GM12873 (cell line): ENCODE measurements at regions not wholly inside any gene's neighbourhood (a gene's known extent, or its start where the extent isn't known, plus 50 kb on each side); places are given as distances from the start of the nearest gene placed in this dataset.

Experiments used
- TF ChIP-seq, protein P1 (sequence below): IDR thresholded peaks from 2 replicates; pipeline ENCODE4 v1.5.1; 2012; ENCODE audit warnings: low read depth, mild to moderate bottlenecking, moderate library complexity, low read length, control low read depth; ENCODE audit not compliant: insufficient read depth; ENCODE audit errors: missing control alignments

DNA sequence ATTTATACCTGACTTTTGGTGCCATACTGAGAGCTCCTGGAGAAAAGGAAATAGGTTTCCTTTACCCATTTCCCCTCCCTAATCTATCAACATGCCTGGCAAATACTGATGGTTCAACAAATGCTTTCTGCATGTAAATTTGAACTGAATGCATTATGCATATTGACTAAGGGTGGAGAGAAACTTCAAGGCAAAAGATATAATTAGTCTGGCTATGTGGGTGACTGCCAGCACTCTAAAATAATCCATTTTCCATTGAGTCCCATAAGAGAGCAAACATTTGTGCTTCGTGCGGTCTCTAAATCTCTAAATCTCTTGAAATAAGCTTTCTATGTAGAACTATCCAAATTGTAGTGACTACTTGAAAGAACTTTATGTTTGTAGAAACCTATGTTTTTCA is 451.3 kb upstream of the LMCD1 start:
- TF ChIP-seq, protein P1, sequence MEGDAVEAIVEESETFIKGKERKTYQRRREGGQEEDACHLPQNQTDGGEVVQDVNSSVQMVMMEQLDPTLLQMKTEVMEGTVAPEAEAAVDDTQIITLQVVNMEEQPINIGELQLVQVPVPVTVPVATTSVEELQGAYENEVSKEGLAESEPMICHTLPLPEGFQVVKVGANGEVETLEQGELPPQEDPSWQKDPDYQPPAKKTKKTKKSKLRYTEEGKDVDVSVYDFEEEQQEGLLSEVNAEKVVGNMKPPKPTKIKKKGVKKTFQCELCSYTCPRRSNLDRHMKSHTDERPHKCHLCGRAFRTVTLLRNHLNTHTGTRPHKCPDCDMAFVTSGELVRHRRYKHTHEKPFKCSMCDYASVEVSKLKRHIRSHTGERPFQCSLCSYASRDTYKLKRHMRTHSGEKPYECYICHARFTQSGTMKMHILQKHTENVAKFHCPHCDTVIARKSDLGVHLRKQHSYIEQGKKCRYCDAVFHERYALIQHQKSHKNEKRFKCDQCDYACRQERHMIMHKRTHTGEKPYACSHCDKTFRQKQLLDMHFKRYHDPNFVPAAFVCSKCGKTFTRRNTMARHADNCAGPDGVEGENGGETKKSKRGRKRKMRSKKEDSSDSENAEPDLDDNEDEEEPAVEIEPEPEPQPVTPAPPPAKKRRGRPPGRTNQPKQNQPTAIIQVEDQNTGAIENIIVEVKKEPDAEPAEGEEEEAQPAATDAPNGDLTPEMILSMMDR: no peak

DNA sequence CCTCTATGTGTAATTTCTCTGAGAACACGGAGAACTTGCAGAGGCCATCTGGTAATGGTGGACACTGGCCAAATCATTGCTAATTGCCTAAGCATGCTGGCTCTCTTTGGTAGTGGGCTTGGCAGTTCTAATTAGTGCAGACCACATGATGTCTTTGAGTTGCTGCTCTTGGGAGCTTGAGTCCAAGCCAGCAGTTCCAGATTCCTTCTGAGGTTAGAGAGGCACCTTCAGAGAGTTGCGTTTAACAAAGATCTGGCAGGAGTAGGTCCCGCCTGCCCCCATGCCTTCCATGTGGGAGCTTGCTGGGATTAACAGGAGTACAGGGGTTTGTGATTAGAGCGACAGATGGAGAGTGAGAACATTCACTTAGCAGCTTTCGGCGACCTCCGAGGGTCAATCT is 449.0 kb upstream of the LMCD1 start:
- TF ChIP-seq, protein P1: no peak

DNA sequence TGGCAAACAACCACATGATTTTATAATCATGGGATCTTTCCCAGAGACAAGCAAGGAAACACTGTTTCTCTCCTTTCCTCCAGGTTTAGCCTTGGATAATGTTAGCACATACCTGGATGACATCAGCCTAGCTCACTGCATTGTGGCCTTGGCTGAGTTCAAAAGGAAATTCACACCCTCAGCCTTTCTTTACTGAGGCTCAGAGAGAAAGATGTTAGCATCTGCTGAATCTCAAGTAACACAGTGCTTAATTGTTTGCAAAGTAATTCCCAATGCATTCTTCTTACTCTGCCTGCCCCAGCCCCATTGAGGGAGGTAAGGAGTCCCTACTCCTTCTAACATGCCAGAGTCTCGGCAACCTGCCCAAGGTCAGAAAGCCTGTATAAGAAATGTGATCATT is 432.2 kb upstream of the LMCD1 start:
- TF ChIP-seq, protein P1: no peak

DNA sequence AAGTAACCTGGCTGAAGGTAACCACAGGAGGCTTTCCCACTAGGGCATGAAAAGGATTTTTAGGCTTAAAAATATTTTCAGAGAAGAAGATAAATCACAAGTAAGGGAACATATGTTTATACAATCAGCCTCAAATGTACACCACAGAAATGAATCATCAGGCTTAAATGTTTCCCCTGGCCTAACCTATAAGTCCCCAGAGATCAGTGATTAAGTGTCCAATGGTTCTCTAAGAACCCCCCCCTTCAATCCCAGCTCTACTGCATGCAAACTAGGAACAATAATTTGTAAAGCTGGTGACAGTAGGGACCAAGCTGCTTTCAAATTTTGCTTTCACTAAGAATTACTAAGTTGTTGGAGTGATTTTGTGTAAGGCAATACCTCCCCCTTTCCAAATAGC is 431.6 kb upstream of the LMCD1 start:
- TF ChIP-seq, protein P1: no peak

DNA sequence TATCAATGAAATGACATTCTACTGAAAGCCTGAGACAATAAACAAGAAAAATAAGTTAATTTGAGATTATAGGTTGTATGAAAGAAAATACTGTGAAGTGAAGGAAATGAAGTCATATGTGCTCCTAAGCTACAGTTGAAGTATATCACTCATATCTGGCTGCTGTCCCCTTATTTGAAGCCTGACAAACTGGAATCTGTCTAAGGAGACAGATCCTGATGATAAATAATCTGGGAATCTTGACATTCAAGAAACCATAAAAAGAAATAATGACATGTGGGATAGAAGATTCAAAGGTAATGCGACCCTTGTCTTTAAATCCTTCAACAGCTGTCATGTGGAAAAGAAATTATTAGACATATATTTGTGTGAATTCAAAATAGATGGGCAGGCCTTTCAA is 424.5 kb upstream of the LMCD1 start:
- TF ChIP-seq, protein P1: no peak

DNA sequence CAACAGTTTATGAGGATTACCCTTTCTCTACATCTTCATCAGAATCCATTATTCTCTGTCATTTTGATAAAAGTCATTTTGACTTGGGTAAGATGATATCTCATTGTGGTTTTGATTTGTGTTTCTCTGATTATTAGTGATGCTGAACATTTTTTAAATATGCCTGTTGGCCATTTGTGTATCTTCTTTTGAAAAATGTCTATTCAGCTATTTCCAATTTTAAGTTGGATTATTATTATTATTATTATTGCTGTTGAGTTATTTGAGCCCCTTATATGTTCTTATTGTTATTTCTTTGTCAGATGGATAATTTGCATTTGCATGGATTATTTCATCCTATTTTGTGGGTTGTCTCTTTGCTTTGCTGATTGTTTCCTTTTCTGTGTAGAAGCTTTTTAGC is 421.2 kb upstream of the LMCD1 start:
- TF ChIP-seq, protein P1: no peak

DNA sequence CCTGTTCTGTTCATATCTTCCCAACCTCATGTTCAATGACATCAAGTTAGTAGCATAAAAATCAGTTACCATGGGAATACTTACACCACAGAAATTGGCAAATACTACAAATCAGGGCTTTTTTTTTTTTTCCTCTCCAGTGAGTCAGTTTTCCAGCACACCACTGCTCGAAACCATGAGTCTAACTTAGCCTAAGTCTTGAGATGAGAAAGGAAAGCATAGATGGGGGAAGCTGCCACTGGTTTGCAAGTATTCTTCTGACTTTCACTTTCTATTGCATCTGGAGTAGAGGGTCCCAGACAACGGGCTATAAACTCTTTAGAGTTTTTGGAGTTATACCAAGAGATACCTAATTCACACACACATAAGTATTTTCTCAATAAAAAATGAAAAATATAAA is 416.1 kb upstream of the LMCD1 start:
- TF ChIP-seq, protein P1: no peak
